AG08396 (cell line): ENCODE measurements at regions not wholly inside any gene's neighbourhood (a gene's known extent, or its start where the extent isn't known, plus 50 kb on each side); places are given as distances from the start of the nearest gene placed in this dataset.
"Not testable (repeated sequence)": the region's sequence is repeated elsewhere in the genome, so short reads cannot be mapped to it uniquely, and the experiment has no call there.

Experiments used
- DNase-seq: peaks from one replicate; pipeline ENCODE4 v3.0.0; 2012; ENCODE audit warnings: low spot score, mixed read lengths

DNA sequence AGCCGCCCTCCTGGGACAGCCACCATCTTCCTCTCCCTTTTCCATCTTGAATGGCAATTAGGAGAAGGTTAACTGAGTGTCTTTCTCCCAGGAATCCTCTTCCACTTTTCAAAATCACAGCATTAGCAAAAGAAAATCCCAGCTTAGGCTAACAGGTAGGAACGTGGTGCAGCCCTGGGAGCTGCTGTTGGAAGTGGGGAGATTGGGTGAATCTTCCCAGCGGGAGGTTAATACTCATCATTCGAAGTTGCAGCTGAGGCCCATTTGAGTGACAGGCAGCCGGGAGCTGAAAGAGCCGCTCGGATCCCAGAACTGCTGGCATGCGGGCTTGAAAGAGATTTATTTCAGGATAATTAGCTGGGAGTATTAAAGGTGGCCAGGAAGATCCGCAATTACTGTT, 306.0 kb downstream of the BCL11A start:
- no peak for DNase-seq

DNA sequence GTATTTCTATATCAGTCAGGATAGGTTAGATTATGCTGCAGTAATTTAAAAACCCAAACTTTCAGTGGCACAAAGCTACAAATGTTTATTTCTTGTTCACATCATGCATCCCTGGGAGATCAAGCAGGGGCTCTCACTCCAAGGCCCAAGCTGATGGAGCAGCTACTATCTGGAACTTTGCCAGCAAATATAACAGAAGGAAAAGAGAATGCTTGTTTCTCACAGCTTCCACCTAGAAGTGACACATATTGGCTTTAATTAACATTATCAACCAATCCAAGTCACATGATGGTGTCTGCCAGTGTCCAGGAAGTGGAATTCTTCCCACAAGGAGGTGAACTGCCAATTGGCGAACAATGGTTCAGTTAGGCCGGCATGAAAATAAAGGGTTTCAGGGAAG, 306.9 kb downstream of the BCL11A start:
- no peak for DNase-seq

DNA sequence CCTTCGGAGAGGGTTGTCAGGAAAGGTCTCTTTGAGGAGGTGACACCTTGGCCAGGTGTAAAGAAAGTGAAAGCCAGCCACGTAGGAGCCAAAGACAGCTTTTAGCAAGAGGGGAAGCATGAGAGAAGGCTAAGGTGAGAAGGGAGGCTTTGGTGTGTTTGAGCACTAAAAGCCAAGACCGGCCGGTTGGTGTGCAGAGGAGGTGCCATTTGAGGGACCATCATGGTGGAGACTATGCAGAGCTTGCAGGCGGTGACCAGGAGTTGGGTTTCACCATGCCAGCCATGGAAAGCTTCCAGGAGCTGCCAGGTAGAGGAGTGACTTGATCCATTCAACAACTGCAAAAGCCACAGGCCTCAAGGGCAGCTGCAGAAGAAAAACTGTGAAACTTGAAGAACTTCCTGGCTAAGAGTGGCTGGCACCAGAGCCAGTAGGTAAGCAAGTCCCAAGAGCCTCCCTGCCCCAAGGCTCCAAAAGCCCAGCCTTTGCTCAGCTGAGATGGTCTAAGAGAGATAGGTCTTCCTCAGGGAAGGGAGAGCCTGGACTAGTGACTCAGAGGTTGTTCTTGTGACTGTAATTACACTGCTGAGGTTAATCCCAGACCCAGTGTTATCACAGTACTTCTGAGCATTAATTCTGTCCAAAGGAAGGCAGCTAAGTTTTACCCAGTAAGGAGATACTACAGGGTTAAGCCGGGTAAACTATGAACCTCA, 319.0 kb downstream of the BCL11A start:
- no peak for DNase-seq

DNA sequence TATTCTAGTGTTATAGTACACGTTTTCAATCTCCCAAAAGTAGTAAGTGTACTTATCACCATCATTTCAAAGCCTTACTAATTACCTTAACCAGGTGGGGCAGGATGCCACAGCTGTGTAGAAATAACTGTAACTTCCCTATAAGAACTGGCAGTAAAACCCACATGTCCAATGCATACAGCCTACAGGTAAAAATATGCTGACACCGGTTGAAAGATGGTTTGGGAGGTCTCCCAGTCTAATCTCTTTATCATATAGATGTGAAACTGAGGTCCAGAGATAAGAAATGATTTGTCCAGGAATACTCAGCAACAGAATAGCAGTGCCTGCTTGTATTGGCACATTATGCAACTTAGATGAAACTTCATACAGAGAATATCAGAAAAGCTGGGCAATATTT, 322.9 kb downstream of the BCL11A start:
- no peak for DNase-seq

DNA sequence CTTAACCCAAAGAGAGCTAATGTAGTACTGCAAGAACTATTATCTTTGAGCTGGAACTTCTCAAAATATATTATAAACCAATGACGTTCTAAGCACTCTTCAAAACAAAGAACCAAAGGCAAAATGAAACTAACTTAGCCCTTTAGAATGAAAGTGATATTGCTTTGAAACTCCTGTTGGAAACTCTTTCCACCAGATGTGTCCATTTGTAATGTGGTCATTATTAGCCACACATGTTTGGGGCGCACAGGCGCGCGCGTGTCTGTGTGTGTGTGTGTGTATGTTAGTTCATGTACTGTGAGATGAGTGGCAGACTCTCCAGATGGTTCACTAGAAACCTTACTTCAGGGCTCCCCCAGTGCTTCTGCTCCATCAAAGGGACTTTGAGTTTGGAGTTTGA, 323.4 kb downstream of the BCL11A start:
- no peak for DNase-seq

DNA sequence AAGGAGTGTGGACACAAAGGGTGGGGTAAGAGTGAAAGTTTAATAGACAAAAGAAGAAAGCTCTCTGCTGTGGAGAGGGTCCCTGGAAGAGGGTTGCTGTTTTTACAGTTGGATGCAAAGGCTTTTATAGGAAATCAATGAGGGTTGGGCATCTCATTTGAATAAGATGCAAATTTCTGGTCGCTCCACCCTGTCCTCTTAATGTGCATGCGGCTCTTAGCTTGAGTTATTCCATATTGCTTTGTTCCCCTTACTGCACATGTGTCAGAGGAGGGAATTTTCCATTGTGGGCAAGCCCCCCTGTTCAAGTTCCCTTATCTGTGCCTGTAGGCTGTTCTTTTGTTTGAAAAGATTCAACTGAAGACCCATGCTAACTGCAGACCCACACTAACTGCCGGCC, 326.5 kb downstream of the BCL11A start:
- no peak for DNase-seq

DNA sequence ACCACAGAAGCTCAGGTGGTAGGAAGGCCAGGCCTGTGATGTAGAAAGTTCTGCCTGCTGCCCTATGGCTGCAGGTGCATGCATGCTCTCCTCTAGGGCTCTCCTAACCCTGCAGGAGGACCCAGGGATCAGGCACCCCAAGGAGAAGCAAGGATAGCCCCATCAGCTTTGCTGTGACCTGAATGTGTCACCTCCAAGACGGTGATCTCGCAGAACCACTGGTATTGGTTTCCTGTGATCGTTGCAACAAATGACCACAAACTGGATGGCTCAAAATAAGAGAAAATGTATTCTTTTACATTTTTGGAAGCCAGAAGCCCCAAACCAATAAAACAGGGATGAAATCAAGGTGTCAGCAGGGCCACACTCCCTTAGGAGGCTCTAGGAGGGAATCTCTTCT, 327.3 kb downstream of the BCL11A start:
- no peak for DNase-seq

DNA sequence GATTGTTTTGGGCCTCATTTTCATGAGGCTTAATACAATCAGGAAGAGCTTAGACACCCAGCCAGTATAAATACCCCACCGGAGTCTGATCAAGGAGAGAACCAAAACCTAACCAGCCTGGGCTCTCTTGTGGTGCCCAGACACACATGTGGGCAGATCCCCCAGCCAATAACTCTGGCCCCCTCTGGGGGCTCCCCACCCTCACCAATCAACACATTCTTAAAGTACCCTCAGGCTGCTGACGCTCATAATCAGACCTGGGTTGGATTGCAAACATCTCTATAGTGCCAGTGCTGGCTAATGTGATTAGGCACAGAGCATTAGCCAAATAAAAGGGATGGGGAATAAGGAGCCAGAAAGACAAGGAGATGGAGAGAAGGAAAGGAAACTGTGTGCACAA, 329.6 kb downstream of the BCL11A start:
- DNase-seq = no peak

DNA sequence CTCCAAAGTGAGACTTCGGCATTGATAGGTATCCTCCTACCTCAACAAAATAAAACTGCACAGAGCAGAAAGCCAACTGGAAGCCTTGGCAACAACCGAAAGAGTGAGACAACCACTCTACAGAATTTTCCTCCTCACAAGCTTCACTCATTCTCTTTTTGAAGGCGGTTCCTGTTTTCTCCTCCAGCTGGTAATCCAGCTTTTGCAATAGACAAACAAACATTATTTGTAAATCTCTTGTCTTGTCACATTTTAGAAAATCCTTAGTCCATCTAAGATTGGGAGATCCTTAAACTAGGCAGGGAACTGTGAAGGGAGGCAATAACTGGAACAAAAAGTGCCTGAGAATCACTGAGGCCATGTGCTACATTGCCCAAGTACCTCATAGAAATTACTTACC, 332.4 kb downstream of the BCL11A start:
- no peak for DNase-seq

DNA sequence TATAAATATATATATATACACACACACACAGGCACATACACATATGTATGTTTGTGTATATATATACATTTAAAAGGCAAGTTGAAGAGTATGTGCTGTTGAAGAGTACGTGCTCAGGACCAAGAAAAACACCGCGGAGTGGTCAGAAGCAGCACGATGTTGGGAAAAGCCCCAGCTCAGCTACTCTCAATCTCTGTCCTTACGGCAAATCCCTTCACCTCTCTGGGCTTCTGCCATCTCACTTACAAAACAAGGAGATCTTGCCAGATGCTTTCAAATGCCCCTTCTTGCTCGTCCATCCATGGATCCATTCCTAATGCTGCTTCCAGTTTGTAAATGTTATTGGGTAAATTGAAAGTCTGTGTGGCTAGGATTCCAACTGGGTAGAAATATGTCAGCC, 333.9 kb downstream of the BCL11A start:
- DNase-seq = no peak

DNA sequence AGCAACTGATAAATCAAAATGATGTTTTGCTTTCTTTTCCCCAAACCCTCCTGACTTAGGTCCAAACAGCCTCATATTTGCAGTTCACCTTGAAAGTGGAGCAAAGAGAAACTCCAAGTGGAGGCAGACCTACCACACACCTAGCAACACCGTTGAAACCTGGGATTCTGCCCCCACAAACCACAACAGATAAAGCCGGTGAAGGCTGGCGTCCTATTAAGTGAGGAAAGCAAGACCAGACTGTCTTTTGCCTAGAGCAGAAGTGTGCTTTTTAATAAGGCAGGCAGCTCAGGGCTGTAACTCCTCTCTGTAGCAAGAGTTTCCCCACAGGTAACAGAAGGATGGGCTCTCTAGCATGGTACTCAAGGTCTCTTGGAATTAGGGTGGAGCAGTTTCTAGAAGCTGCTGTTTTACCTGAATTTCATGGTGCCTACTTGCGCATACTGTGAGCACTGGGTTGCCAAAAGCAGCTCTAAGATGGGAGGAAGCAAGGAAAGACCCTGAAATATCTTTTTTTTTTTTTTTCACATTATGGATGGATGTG, 336.9 kb downstream of the BCL11A start:
- DNase-seq = no peak

DNA sequence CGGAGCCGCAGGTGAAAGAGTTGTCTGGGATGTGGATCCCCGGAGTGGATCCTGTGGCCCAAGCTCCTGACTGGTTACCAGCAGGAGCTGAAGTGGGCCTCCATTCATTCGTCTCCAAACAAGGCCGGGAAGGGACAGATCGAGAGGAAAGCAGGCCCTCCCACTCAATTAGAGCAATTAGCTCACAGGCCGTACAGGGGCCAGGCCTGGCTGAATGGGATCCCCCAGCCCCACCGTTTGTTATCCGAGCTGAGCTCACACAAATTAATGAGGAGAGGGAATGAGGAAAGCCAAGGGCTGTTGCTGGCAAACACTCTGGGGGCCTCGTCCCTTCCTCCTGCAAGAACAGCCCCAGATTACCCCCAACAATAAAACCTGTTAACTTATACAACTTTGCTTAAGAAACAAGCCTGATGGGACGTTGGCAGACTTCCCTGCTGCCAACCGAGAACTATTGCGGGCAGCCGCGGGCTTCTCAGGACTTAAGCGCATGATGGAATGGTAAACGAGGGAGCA, 338.0 kb downstream of the BCL11A start:
- DNase-seq = no peak

DNA sequence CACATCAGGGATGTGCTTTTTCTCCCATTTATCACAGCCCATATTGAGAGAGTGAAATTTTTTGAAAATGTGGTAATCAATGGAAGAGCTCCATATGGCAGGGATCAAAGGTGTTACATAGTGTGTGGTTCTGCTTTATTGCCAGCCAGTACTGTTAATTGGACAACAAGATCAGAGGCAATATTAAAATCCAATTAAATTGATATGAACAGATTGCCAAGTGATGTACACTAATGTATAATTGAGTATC, 338.9 kb downstream of the BCL11A start:
- no peak for DNase-seq

DNA sequence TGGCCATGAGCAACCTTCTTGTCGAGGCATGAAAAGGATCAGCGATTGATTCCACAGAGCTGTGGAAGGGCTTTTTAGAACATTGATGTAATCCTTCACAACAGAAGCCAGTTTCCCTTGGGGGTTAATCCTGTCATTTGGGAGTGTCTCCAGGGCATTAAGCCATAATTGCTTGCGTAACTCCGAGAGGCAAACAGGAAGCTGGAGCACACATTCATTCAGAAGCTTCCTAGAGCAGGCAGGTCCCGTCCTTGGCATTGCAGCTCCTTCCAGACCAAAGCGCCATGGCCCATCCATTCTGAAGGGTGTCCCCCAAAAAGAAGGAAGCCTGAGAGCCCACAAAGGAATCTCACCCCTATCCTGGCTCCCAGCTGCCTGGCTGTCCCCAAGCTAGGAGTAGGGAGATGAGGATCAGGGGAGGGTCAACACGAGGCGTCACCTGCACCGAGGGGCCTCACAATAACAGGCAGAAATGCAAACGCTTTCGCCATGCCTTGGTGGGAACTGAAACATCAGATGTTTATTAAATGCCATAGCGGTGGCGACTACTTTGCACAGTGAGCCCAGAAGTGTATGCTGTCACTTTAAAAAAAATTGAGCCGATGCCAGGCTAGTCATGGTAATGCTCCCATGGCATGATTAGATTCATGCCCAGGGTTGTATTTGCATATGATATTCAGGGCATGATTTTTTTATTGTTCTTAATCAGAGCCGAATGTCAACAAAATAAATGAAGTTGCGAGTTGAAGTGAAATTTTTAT, 339.4 kb downstream of the BCL11A start:
- no peak for DNase-seq

DNA sequence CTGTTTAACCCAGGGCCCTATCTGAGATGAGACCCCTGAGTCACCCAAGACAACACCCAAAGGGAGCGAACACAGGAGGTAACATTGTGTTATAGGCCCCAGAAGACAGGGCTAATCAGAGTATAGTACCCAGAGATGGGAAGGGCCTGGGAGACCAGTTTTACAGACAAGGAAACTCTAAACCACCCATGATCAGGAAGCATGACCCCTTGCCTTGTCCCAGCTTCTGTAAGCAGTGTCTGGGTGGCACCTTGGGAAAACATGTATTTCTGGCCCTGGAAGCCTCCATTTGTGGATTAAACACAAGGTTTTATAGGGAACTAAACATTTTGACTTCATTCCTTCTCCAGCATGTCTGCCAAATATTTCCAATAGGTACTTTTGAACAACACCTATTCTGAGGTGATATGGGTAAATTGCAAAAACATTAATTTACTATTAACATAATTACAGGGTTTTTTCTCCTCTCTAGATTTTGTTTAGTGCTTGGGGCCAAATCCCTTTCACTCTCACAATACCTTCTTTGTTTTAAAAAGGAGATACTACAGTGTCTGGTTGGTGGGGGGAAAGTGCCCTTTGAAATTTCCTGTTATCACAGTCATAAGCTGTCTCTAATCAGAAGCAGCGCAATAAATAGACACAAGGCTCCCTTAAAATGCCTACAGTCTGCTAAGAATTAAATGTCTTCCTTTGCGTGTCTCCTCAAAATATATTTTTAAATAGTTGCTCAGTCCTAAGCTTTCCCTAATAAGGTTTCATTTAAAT, 341.1 kb downstream of the BCL11A start:
- DNase-seq = no peak

DNA sequence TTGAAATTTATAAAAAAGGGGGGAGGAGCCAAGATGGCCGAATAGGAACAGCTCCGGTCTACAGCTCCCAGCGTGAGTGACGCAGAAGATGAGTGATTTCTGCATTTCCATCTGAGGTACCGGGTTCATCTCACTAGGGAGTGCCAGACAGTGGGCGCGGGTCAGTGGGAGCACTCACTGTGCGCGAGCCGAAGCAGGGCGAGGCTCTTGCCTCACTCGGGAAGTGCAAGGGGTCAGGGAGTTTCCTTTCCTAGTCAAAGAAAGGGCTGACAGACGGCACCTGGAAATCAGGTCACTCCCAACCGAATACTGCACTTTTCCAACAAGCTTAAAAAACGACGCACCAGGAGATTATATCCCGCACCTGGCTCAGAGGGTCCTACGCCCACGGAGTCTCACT, 364.4 kb downstream of the BCL11A start:
- DNase-seq = not testable (repeated sequence)

DNA sequence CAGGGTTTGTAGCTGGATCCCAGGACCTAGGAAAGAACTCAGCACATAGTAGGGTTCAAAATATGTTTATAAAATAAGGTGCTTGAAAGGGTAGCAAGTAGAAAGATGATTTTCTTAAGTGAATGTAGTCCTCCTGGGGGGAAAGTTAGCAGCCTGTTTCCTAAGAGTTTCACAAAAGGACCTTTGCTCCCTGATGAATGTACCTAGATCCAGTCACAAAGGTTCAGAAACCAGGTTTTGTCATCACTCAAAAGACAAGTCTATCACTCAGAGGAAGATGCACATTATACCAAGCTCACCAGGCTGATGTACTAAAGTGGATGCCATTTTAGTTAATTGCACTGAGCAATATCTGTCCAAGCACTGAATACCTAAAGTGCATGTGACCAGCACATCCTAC, 378.2 kb downstream of the BCL11A start:
- no peak for DNase-seq

DNA sequence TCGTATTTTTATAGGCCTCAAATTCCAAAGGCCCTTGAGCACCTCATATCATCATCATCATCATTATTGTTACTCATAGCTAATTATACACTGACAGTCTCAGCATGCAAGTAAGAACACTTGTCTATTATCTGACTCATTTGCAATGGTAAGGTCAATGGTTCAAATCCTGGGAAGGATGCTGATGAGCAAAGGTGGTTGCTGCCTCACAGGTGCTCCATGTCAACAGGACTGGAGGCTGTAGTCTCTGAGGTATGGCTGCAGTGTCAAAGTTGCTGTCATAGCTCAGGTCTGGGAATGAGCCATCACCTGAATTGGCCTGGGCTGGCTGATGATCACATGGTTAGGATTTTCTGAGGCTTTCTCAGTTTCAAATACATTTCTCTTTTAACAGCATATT, 379.3 kb downstream of the BCL11A start:
- no peak for DNase-seq

DNA sequence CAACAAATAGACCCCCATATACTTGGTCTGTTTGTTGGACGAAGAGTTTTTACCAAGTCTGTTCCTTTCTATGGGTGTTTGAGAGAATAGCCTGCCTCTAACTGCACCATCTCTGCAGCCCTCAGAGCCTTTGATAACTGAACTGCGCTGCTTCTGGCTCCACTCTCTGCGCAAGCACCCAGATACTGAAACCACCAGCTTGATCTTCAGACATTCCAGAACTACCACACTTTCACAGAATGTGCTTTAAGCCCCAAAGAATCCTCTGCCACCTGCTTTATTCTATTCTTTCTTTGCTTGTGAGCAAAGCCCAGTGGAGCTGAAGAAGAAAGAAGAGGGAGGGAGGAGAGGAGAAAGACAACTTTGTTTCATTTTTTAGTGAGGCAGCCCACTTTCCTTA, 380.7 kb downstream of the BCL11A start:
- no peak for DNase-seq

DNA sequence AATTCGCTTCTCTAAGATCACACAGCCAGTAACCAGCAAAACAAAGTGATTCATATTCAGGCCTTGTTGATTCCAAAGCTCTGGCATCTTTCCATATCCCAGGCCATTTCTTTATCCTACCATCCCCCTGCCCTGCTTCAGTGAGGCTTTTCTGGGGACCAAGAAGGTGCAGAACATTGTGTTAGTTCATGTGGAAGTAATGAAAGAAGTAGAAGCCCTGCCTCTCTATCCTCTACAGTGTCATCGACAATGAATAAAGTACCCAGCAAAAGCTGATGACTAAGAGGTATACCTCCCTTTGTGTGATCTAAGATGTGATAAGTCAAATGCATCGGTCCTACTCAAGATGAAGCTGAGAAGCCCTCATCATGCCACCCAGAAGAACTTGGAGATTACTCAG, 383.2 kb downstream of the BCL11A start:
- DNase-seq = no peak

DNA sequence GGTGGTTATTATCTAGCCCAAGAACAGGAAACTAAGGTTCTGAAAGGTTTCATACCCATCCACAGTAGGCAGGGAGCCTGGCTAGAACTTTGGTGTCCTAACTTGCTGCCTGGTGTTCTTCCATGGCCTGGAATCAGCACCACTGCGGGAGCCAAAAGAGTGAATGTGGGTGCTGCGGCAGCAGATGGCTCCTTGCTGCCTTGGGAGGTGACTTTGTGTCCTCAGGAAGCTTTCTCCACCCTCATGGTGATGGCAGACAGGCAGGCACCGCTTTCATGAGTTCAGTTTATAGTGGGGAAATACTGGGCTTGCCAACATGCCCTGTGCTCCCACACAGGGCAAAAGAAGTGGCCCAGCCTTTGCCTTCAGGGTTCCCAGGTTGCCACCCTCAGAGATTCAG, 385.2 kb downstream of the BCL11A start:
- DNase-seq = no peak

DNA sequence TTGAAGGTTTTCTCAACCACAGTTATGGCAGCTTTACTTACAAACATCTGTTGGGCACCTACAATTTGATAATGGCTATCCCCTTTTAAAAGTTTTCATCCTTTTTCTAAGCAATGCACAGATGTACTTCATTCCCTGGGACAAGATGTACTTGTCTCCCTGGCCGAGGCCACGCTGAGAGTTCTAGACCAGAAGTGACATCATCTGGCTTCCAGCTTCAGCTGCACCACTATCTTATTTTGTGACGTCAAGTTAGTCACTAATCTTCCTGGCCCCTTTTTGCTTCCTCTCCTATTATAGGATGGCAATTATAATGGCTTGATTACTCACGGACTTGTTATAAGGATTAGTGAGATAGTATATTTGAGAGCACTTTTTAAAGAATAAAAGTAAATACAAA, 386.4 kb downstream of the BCL11A start:
- DNase-seq = no peak

DNA sequence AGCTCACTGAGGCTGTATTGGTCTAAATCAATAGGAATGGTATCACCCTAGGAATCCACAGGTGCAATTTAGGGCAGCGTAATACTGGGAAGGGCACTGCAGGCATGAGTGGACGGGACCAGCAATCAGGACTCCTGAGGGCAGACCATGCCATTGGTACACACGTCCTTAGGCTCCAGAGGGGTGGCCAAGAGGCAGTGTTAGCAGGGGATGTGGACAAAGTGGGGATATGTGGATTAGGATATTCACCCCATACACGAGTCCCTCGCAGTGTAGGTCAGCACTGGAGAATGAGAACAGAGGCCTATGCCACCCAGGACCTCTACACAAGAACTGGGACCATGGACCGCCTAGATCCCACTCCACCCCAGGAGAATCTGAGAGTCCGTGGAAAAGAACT, 389.8 kb downstream of the BCL11A start:
- DNase-seq = no peak
